ENCODE measurements at regions not wholly inside any gene's neighbourhood (a gene's known extent, or its start where the extent isn't known, plus 50 kb on each side); places are given as distances from the start of the nearest gene placed in this dataset.
"Not testable (repeated sequence)": the region's sequence is repeated elsewhere in the genome, so short reads cannot be mapped to it uniquely, and the experiment has no call there.

- H3K36me3 ChIP-seq, result no peaks in the 10 kb centered on the region
- H3K27ac ChIP-seq, result no peak overlapping the region
- no peak overlapping the region for H3K4me3 ChIP-seq (ENCODE audit: low read depth, low read length)
- H3K27me3 ChIP-seq (ENCODE audit: insufficient read depth, low read depth, severe bottlenecking), result no peaks in the 10 kb centered on the region
- DNase-seq, result no peak
- H3K9me3 ChIP-seq (ENCODE audit: severe bottlenecking), result no peaks in the 10 kb centered on the region
- TF ChIP-seq, protein P1, sequence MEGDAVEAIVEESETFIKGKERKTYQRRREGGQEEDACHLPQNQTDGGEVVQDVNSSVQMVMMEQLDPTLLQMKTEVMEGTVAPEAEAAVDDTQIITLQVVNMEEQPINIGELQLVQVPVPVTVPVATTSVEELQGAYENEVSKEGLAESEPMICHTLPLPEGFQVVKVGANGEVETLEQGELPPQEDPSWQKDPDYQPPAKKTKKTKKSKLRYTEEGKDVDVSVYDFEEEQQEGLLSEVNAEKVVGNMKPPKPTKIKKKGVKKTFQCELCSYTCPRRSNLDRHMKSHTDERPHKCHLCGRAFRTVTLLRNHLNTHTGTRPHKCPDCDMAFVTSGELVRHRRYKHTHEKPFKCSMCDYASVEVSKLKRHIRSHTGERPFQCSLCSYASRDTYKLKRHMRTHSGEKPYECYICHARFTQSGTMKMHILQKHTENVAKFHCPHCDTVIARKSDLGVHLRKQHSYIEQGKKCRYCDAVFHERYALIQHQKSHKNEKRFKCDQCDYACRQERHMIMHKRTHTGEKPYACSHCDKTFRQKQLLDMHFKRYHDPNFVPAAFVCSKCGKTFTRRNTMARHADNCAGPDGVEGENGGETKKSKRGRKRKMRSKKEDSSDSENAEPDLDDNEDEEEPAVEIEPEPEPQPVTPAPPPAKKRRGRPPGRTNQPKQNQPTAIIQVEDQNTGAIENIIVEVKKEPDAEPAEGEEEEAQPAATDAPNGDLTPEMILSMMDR (IDR thresholded peaks at IDR 0.05; ENCODE audit: low read depth, low read length), result no peak
Observed at GRCh38 chr7:115195208-115195607, 273.3 kb downstream of the MDFIC start.

DNA sequence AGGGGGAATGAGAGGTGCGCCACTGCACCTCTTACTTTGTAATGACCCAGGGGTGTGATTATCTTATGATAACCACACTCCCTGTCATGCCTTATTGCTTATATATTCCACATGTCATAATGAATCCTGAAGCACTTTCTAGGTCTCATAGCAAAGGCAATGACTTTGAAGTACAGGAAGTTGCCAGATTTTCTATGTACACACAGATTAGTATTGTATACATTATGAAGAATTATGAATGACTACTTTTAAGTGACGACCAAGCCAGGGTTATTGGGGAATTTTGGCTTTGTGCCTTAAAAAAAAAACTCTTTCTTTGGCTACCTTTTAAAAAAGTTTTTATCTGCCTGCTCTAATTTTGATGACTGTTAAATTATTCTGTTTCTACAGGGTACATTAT, 269.6 kb downstream of the MDFIC start:
- H3K9me3 ChIP-seq (ENCODE audit: severe bottlenecking), result no peaks in the 10 kb centered on the region
- H3K27ac ChIP-seq, result no peak overlapping the region
- DNase-seq, result no peak
- H3K27me3 ChIP-seq (ENCODE audit: insufficient read depth, low read depth, severe bottlenecking), result no peaks in the 10 kb centered on the region
- TF ChIP-seq, protein P1 (IDR thresholded peaks at IDR 0.05; ENCODE audit: low read depth, low read length), result no peak
- H3K36me3 ChIP-seq, result no peaks in the 10 kb centered on the region
- no peak overlapping the region for H3K4me3 ChIP-seq (ENCODE audit: low read depth, low read length)

GRCh38 chr7:115183431-115184057, 261.6 kb downstream of the MDFIC start:
- Histone ChIP-seq H3K27me3 (ENCODE audit: insufficient read depth, low read depth, severe bottlenecking) (no peaks in the 10 kb centered on the region), H3K4me3 (ENCODE audit: low read depth, low read length) (no peak overlapping the region), H3K9me3 (ENCODE audit: severe bottlenecking) (no peaks in the 10 kb centered on the region), H3K36me3 (no peaks in the 10 kb centered on the region), H3K27ac (no peak overlapping the region)
- TF ChIP-seq, protein P1 (IDR thresholded peaks at IDR 0.05; ENCODE audit: low read depth, low read length), result no peak
- DNase-seq, result no peak

- no peaks in the 10 kb centered on the region for H3K36me3 ChIP-seq
- H3K27ac ChIP-seq, result no peak overlapping the region
- DNase-seq, result no peak
- no peaks in the 10 kb centered on the region for H3K9me3 ChIP-seq (ENCODE audit: severe bottlenecking)
- TF ChIP-seq, protein P1 (IDR thresholded peaks at IDR 0.05; ENCODE audit: low read depth, low read length), result no peak
- H3K4me3 ChIP-seq (ENCODE audit: low read depth, low read length), result no peak overlapping the region
- no peaks in the 10 kb centered on the region for H3K27me3 ChIP-seq (ENCODE audit: insufficient read depth, low read depth, severe bottlenecking)
Observed at GRCh38 chr7:115178835-115179234, 256.9 kb downstream of the MDFIC start.

DNA sequence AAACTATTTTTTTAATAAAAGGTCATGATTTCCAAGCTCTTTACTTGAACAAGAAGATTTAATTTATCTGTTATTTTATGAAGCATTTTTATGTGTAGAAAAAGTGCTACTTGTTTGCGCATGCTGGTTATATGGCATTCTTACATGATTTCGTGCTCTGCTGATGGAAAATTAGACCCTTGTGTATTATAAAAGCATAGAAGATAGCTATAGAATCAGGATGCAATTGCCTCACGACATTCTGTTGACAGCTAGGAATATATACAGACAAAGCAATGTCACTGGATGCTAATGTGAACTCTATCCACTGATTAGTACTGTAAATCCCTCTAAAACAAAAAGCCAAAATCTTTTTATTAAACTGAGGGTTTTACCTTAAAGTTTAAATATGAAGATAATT, 255.9 kb downstream of the MDFIC start:
- H3K27ac ChIP-seq, result no peak overlapping the region
- no peaks in the 10 kb centered on the region for H3K27me3 ChIP-seq (ENCODE audit: insufficient read depth, low read depth, severe bottlenecking)
- no peak overlapping the region for H3K4me3 ChIP-seq (ENCODE audit: low read depth, low read length)
- no peaks in the 10 kb centered on the region for H3K9me3 ChIP-seq (ENCODE audit: severe bottlenecking)
- no peaks in the 10 kb centered on the region for H3K36me3 ChIP-seq
- TF ChIP-seq, protein P1 (IDR thresholded peaks at IDR 0.05; ENCODE audit: low read depth, low read length), result no peak
- DNase-seq, result no peak

GRCh38 chr7:115177103-115177502, 255.2 kb downstream of the MDFIC start:
- H3K9me3 ChIP-seq (ENCODE audit: severe bottlenecking), result no peaks in the 10 kb centered on the region
- no peak for DNase-seq
- H3K27ac ChIP-seq, result no peak overlapping the region
- no peaks in the 10 kb centered on the region for H3K27me3 ChIP-seq (ENCODE audit: insufficient read depth, low read depth, severe bottlenecking)
- TF ChIP-seq, protein P1 (IDR thresholded peaks at IDR 0.05; ENCODE audit: low read depth, low read length), result no peak
- no peaks in the 10 kb centered on the region for H3K36me3 ChIP-seq
- H3K4me3 ChIP-seq (ENCODE audit: low read depth, low read length), result no peak overlapping the region

DNA sequence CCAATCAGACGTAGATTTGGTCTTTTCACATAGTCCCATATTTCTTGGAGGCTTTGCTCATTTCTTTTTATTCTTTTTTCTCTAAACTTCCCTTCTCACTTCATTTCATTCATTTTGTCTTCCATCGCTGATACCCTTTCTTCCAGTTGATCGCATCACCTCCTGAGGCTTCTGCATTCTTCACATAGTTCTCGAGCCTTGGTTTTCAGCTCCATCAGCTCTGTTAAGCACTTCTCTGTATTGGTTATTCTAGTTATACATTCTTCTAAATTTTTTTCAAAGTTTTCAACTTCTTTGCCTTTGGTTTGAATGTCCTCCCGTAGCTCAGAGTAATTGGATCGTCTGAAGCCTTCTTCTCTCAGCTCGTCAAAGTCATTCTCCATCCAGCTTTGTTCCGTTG, 250.5 kb downstream of the MDFIC start:
- not testable (repeated sequence) for H3K4me3 ChIP-seq (ENCODE audit: low read depth, low read length); H3K27me3 ChIP-seq (ENCODE audit: insufficient read depth, low read depth, severe bottlenecking); H3K36me3 ChIP-seq; H3K9me3 ChIP-seq (ENCODE audit: severe bottlenecking); H3K27ac ChIP-seq; DNase-seq

Measured in WERI-Rb-1 (cell line).